Activated effector memory CD4-positive, alpha-beta T cell treated with anti-CD3 and anti-CD28 coated beads, Interleukin-2, amount 50 U/mL, for 16 hours (primary cell): ENCODE measurements at regions not wholly inside any gene's neighbourhood (a gene's known extent, or its start where the extent isn't known, plus 50 kb on each side); places are given as distances from the start of the nearest gene placed in this dataset.
"Not testable (repeated sequence)": the region's sequence is repeated elsewhere in the genome, so short reads cannot be mapped to it uniquely, and the experiment has no call there.

ENCODE experiments used
- DNase-seq: peaks from one replicate; pipeline ENCODE4 v3.0.0-alpha.2; 2020

DNA sequence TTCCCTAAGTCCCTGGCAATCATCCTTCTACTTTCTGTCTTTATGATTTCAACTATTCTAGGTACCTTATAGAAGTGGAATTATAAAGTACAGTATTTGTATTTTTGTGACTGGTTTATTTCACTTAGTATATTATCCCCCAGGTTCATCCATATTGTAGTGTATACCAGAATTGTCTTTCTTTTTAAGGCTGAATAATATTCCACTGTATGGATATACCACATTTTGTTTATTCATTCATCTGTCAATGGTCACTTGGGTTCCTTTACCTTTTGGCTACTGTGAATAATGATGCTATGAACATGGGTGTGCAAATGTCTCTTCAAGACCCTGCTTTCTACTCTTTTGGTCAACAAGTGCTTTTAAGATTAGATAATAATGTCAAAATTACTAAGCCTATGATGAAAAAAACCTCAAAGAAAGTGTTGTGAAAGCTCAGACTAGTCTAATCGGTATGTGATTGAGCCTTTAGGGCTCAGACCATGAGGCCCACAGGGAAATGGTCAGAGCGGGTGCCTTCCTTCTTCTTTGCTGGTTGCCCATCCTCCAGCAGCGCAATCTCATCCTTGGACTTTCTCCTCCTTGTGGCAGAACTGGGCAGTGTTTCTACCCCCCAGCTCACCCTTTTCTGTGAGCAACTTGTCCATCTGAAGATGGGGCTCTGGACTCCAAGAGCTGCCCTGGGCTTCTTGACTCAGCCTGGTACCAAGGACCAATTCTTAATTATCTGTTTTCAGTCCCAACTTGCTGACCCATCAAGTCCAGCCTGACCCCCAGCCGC is 105.4 kb downstream of the TTC8 start:
- DNase-seq, result no peak

DNA sequence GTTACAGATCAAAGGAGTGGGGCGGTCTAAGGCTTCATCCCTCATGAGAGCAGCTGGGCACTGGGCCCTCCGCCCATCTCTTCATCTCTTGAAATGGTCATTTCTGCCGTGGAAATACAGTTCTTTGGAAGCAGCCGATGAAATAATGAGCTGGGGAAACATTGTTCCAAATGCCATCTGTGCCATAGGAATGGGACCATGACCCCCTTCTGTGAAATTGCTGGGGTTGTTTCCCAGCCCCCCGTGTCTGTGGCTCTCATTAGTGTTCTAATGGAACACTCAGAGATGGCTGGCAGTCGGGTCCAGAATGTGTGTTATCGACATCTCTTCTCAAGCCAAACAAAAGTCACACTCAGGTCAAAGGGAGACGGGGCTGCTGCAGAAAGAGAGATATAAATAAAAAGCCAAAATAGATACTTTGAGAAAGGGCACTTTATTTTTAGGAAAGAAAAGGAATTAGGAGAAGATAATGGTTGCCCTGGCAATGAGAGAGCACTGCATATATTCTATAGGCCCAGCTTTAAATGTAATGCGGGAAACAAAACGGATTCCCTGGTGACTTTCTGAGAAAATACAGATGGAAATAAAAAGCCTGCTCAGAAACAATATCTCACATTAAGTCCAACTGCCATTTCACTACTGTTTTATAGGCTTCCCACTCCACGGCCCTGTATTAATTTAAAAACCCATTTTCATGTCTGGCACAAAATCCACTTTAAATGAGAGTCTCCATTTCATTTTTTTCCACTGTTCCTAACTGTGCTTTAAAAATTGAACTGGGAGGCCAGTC is 107.1 kb downstream of the TTC8 start:
- DNase-seq, result no peak

DNA sequence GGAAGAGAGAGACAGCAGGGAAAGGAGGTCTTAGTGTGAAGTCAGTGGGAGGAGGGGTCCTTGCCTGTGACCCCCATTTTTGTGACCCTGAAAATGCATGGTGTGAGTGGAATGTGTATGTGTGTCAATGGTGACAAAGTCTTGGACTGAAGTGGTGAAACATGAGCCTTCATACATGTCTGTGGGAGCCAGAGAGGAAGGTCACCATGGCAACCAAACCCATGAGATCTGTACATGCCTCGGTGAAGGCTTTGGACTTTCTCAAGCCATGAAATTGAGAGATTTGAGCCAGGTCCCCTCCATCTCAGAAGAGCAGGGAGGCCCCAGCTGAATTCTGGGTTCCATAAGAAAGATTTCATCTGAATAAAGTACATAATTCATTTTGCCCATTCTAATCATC is 108.7 kb downstream of the TTC8 start:
- DNase-seq, result no peak

DNA sequence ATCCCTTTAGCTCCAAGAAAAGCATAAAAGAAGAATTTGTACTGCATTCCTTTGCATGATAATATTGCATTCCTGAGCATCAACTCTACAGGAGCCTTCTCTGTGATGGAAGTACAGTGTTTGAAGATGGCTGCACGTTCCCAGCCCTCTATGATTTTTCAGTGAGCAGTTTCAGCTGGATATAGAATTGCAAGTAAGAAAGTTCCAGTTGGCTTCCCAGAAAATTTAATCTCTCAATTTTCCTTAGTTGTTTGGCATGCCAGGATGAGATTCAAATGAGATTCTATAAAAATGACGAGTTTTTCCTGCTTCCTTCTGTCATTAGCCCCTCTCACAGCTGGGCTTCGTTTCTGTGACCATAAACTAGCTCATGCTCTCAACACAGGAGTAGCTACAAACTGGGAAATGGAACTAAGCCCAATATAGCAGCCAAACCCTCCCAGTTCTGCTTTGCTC is 109.9 kb downstream of the TTC8 start:
- no peak for DNase-seq

DNA sequence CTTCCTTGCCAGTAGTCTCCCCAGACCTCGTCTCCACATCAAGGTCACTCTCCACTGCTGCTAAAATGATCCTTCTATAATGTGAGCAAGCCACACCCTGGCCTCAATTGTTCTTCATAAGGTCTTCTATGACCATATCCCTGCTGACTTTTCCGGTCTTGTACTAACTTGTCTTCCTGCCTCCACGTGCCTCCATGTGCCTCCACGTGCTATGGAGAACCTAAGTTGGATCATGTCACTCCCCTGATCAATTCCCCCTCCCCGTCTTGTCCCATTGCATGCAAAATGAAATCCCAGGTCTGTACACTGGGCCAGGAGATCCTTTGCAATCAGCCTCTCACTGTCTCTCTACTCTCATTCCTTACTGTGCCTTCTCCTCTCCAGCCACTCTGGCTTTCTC is 110.6 kb downstream of the TTC8 start:
- DNase-seq, result no peak

DNA sequence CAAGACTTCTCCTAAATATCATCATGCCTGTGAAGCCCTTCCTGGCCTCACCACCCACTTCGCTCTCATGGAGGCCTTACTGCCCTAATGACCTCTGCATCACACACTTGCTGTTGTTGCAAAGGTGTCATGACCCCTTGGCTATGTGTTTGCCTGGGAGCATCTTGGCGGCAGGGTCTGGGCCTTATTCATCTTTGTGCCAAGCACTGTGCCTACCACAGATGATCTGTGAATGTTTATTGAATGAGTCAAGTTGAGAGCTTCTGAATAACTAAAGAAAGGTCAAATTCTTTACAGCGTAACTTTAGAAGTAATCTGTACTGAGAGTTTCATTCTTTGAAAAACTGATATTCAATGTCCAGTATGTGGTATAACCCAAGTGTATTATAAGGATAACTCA is 113.3 kb downstream of the TTC8 start:
- no peak for DNase-seq

DNA sequence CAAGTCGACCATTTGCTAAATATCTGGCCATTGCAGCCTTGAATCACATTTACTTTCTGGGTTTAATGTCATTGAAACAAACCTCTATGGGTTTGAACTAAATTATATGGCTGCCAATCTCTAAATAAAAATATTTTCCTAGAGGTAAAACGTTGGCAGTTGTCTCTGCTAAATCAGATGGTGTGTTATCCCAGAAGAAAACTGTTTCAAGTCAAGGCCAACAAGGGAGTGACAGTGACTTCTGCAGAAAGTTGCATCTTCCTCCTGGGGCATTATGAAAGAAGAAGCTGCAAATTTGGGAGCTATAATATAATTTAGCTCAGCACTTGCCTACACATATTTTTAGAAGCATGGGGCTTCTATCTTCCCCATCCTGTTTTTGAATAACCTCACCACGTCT is 116.2 kb downstream of the TTC8 start:
- no peak for DNase-seq

DNA sequence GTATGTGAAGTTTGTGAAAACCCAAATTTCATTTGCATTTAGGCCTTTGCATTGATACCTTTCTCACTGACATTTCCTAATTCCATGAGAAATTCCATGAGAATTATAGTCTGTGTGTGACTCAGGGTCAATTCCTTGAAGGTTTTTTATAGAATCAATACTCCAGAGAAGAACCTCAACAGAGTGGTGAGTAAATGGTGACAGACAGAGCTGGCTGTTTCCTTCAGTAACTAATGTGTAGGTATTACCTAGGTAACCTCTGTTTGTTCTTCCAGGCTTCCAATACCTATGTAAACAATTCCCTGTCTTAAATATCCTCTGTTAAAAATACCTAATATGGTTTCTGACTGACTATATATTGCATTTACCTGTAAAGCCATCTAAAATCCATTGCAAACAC is 117.0 kb downstream of the TTC8 start:
- DNase-seq, result no peak

DNA sequence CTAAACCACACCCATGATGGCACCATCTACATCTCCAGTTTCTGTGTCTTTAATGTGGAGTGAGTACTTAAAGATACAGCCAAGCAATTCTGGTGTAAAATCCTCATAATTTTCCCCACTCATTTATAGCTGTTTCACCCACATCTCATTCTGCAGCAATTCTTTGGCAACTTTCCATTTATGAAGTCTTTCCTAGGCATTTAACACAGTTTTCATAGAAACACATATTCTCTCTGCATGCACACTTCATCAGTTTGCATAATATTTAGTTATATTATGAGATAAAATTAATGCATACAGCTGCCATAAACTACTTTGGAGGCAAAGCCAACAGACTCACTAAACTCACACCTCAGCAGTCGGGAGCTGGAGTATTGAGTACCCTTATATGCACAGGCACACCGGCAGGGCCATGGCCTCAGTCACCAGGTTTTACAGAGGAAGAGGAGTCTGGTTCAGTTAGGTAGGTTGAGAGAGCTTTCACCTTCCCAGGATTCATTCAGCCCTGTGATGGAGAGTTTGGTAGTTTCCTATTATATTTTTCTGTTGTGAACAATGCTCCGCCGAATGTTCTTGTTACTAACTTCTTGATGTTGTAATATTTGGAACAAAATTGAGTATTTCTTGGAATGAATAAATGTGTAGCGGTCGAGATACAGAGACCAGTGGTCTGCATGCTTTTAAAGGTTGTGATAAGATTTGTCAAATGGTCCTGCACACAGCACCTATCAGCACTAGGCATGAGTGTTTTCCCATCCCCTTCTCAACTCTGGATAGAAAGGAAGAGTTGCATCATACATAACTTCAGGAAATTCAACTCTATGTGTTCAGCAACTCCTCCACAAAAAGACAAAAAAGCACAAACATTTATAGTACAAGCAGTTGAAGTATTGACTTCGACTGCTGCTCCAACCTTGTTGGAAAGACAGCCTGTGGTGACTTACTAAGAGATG is 123.5 kb downstream of the TTC8 start:
- DNase-seq, result no peak

DNA sequence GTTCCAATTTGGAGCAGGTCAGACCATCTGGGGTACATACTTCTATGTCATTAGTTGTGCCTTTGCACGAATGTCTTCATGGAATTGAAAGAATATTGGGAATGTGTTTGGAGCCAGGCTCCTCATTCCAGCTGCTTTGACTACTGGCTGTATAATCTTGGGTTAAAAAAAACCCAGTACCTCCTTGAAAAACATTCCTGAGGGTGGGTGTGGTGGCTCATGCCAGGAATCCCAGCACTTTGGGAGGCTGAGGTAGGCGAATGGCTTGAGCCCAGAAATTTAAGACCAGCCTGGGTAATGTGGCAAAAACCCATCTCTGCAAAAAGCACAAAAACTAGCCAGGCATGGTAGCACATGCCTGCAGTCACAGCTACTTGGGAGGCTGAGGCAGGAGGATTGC is 125.6 kb downstream of the TTC8 start:
- DNase-seq, result no peak

DNA sequence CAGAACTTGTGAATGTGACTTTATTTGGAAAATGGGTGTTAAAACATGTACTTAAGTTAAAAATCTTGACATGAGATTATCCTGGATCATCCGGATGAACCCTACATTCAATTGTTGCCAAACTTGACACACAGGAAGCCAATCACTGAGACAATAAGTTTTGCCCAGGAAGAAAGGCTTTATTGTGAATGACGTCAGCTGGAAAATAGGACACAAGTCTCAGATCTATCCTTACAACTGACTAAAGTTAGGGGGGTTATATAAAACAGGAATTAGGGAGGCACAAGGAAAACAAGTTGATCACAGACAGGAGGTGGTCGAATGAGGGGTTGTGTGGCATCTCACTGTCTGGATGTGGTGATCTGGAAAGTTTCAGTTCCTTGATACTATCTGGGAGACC is 126.9 kb downstream of the TTC8 start:
- DNase-seq, result no peak

DNA sequence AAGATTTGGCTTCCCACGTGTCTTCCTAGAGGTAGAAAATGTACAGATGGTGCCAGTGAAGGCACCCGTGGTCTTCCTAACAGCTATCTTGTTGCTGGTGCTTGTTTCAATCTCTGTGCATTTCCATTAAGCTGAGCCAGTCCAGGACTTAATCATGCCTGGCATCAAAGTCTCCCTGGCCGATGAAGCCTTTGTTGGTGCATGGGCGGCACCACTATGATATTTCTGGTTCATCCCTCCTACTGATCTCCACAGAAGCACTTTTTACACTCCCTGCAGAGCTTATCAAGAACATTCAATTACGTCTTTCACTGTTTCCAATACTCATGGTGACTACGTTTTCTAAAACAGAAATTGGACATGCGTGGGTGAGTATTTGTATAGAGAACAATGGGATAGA is 128.4 kb downstream of the TTC8 start:
- no peak for DNase-seq

DNA sequence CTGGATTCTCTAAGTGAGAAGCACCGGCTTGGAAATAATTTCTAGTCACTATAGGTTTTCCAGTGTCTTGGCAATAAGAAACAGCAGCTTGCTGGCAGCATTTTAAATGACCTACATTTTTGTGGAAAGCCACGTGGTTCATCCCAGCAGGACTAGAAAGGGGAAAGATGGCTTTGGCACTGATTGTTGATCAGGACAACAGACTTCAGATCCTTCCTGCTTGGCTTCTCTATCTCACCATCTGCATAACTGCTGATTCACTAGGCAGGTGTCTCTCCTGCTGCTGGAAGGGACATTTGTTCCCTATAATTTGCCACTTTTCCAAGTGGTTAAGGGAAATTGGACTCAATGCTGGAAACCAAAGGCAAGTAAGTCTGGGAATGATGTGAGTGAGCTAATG is 131.0 kb downstream of the TTC8 start:
- DNase-seq, result no peak

DNA sequence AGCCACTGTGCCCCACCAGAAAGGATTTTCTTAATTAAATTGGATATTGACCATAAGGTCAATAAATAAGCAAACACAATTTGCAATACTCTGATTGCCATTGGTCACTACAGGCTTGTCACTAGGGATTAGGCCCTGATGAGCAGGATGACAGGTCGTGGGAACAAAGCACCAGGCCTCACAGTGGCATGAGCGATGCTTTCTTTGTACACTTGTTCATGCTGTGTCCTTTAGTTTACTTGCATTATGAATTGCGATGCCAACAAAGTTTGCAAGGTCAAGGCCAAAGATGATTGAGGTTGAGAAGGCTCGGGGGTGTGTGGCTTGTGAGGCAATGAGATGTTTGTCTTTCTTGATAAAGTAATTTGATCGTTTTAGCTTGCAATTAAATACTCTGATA is 136.0 kb downstream of the TTC8 start:
- no peak for DNase-seq

DNA sequence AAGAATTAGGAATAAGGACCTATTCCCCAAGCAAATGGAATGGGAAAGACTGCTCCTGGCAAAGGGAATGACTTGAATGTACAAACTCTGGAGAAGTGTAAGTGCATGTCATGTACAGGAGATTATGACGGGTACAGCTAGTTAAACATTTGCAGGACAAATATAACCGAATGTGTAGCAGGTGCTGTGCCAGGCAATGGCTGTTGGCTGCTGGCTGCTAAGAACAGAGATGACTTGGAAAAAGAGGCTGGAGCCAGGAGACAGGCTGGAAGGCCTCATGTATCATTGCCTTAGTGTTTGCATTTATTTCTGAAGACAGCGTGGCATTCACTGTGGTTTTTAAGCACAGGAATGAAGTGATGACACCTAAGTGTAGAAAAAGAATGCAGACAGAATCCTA is 136.8 kb downstream of the TTC8 start:
- DNase-seq, result no peak

DNA sequence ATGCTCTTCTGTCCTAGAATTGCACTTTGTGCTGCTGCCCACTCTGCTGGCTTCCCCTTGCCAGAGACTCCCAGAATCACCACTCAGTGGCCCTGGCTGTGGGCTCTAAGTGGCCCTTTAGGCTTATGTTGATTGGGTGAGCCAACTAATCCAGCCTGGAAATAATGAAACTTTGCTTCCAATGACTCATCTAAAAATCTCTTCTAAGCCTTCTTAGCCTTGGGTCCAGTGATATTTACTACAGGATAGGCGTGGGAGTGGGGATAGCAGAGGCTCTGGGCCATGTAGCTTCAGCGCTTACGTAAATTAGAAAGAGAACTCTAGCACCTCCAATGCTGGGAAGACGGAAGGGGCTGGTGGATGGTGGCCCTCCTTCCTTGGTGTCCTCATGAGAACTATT is 137.9 kb downstream of the TTC8 start:
- no peak for DNase-seq

DNA sequence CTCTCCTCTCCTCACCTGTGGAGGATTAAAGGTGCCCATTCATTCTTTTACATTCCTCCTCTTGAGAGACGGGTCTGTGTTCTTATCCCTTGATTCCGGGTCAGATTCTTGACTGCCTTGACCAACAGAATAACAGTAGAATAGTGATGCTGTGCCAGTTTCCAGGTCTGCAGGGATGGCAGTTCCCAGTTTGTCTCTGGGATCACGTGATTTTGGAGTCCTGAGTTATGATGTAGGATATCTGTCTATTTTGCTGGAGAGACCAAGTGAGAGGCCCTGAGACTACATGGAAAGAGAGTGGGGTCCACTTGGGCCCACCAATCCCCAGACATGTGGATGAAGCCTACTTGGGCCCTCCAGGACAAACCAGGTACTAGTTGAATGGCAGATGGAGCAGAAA is 142.8 kb downstream of the TTC8 start:
- no peak for DNase-seq

DNA sequence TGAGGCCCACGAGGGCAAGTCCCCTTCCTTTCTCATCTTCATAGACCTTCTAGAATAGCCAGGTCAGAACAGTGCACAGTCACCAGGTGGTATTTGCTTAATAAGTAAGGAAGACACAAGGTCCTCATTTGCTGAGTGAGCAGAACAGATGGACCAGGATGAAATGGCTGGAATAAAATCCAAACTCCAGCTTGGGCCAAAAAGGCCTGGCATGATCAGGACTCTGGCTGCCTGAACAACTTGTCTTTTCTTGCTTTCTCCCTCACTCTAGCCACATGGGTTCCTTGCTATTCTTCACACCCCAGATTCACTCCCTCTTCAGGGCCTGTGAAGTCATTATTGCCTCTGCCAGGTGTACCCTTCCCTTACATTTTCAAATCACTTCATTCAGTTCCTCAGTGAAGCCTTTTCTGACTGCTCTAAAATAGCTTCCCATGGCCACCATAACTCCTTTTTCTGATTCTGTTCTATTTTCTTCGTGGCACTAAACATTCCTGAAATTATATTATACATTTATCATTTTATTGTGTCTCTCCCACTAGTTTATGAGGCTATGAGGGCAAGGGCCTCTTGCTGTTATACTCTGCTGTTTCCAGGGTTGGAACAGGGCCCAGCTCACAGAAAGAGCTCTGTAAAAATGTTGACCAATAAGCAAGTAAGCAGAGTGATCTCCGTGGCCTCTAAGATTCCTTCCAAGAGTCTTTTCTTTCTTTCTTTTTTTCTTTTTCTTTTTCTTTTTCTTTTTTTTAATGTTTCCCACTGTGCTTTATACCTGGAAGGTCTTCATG is 150.8 kb downstream of the TTC8 start:
- no peak for DNase-seq

DNA sequence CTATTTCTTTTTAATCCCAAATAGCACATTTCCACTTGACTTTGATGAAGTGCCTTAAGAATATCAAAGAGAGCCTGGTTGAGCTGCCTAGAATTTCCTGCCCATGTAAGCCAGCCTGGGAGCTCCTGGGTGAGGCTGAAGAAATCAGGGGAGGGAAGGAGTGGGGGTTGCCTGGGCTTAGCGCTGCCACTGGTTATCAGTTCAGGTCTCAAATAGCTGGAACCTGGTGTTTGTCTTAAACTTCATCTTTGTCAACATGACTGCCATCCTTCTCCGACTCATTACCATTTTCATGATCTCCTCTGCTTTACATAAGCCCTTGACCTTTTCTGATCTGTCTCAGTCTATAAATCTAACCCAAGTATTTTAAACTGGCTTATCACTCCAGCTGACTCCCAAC is 151.5 kb downstream of the TTC8 start:
- DNase-seq, result no peak

DNA sequence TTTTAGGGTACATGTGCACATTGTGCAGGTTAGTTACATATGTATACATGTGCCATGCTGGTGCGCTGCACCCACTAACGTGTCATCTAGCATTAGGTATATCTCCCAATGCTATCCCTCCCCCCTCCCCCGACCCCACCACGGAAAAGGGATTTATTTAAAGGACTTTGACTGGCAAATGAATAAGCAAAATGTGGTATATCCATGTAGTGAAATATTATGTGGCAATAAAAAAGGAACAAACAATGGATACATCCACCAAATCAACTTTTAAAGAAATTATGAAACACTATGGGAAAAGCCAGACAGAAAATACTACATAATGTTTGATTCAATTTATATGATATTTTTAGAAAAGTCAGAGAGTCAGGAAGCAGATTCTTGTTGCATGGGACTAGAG is 156.5 kb downstream of the TTC8 start:
- DNase-seq, result not testable (repeated sequence)

DNA sequence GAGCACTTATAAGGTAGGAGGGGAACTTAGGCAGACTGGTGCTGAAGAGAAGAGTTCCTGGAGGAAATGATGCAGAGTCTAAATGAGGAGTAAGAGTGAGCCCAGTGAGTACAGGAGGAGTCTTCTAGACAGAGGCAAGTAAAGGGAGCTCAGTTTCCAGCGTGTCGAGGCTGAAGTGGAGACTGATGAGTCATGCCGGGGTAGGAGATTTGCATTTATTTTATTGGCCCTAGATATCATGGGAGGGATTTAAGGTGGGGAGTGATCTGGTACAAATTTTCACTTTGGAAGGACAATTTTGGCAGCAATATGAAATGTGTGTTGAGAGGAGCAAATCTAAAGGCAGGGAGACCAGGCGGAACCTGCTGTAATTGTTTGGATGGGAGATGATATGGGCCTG is 157.5 kb downstream of the TTC8 start:
- DNase-seq, result no peak

DNA sequence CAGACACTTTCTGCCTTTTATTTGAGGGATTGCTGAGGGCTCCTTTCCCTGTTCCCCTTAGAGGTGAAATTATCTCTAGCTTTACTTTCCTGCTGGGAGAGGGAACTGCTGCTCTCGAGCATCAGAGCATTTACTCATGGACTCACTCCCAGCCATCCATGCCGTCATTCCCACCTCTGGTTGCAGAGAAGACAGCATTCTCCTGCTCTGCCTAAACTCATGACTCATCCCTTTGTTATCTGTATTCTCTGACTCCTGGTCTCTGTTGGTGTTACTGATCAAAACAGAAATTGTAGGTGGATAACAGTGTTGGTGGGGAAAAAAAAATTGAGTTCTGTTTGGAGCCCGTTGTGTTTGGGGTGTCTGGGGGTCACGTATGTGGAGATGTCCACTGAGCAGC is 159.3 kb downstream of the TTC8 start:
- DNase-seq, result no peak

DNA sequence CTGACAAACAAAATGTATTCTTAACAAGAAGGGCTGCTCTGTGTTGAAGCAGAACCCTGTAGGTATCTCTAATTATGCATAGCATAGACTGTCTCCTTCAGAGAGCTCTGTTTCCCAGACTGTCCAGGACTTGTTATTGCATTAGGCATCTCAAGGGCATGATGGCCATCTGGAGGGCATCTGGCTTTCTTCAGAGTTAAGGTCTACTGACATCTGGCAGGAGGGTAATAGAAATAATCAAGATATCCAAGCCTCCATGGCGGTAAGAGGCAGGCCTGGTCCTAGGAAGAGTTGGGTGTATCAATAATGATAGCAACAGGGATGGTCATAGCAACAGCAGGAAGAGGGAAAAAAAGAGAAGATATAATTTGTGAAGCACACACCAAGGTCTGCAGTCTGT is 161.2 kb downstream of the TTC8 start:
- no peak for DNase-seq
